ENCODE measurements at regions not wholly inside any gene's neighbourhood (a gene's known extent, or its start where the extent isn't known, plus 50 kb on each side); places are given as distances from the start of the nearest gene placed in this dataset.
A peak's percentile ranks its signal among the peaks of the same experiment; 100 is the strongest.

GRCh38 chr2:58574873-58575272 is 333.7 kb upstream of the FANCL start:
- no peaks in the 10 kb centered on the region for H3K36me3 Mint-ChIP-seq (ENCODE audit: low read depth)
- H3K9me3 Mint-ChIP-seq: no peaks in the 10 kb centered on the region; the same call in 1 of the 2 replicates
- no peak for DNase-seq

DNA sequence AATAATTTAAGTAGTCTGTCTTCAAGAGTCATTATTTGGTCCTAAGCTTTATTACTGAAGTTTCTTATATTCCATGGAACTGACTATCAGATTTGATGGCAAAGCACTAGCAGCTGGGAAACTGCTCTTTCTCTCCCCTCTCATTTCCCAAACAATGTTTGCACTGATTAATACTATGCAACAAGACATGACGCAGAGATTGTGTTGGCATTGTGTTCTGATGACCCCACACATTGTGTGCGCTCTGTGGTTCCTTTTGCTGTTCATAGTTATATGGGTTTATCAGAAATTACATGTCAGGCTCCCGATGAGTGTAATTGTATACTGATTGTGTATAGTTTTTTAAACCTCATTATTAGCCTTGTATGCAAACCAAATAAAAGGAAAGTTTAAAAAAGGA is 331.6 kb upstream of the FANCL start:
- H3K27me3 Mint-ChIP-seq (ENCODE audit: insufficient read depth): peaks cover 3% of the 10 kb centered on the region; the same call in 1 of the 2 replicates
- no peaks in the 10 kb centered on the region; the same call in 1 of the 2 replicates for H3K4me1 Mint-ChIP-seq (ENCODE audit: low read depth)
- no peak for TF ChIP-seq CTCF (IDR thresholded peaks at IDR 0.05)
- no peaks in the 10 kb centered on the region; the same call in 1 of the 2 replicates for H3K9me3 Mint-ChIP-seq
- no peak overlapping the region for H3K27ac Mint-ChIP-seq
- no peak for DNase-seq
- no peak overlapping the region for H3K4me3 Mint-ChIP-seq
- no peaks in the 10 kb centered on the region for H3K36me3 Mint-ChIP-seq (ENCODE audit: low read depth)

More at GRCh38 chr2:58574873-58575272, 333.7 kb upstream of the FANCL start:
- Mint-ChIP-seq H3K4me1 (ENCODE audit: low read depth) (no peaks in the 10 kb centered on the region; the same call in 1 of the 2 replicates), H3K27me3 (ENCODE audit: insufficient read depth) (peaks cover 3% of the 10 kb centered on the region; the same call in 1 of the 2 replicates), H3K4me3 (no peak overlapping the region), H3K27ac (no peak overlapping the region)
- no peak for TF ChIP-seq CTCF (IDR thresholded peaks at IDR 0.05)

- no peaks in the 10 kb centered on the region for H3K9me3 Mint-ChIP-seq
Measured at GRCh38 chr2:58571181-58571852, 330.2 kb upstream of the FANCL start.

GRCh38 chr2:58569475-58570185 is 328.5 kb upstream of the FANCL start:
- no peak for TF ChIP-seq CTCF (IDR thresholded peaks at IDR 0.05)
- no peak overlapping the region for H3K27ac Mint-ChIP-seq
- no peak for DNase-seq
- H3K4me3 Mint-ChIP-seq: no peak overlapping the region
- H3K36me3 Mint-ChIP-seq (ENCODE audit: low read depth): no peaks in the 10 kb centered on the region
- H3K9me3 Mint-ChIP-seq: no peaks in the 10 kb centered on the region
- no peaks in the 10 kb centered on the region; the same call in 1 of the 2 replicates for H3K4me1 Mint-ChIP-seq (ENCODE audit: low read depth)
- H3K27me3 Mint-ChIP-seq (ENCODE audit: insufficient read depth): peaks cover 2% of the 10 kb centered on the region; the same call in 1 of the 2 replicates

More at GRCh38 chr2:58571181-58571852, 330.2 kb upstream of the FANCL start:
- Mint-ChIP-seq H3K4me3 (no peak overlapping the region), H3K36me3 (ENCODE audit: low read depth) (no peaks in the 10 kb centered on the region), H3K27ac (no peak overlapping the region), H3K27me3 (ENCODE audit: insufficient read depth) (peaks cover 3% of the 10 kb centered on the region; the same call in 1 of the 2 replicates), H3K4me1 (ENCODE audit: low read depth) (no peaks in the 10 kb centered on the region; the same call in 1 of the 2 replicates)
- peak; percentile 77 for TF ChIP-seq CTCF (IDR thresholded peaks at IDR 0.05)
- DNase-seq: peak; percentile 47

GRCh38 chr2:58568901-58569300 is 327.8 kb upstream of the FANCL start:
- no peak overlapping the region for H3K27ac Mint-ChIP-seq
- H3K9me3 Mint-ChIP-seq: no peaks in the 10 kb centered on the region
- no peak for DNase-seq
- H3K27me3 Mint-ChIP-seq (ENCODE audit: insufficient read depth): peaks cover 2% of the 10 kb centered on the region; the same call in 1 of the 2 replicates
- H3K4me1 Mint-ChIP-seq (ENCODE audit: low read depth): no peaks in the 10 kb centered on the region; the same call in 1 of the 2 replicates
- no peaks in the 10 kb centered on the region for H3K36me3 Mint-ChIP-seq (ENCODE audit: low read depth)
- H3K4me3 Mint-ChIP-seq: no peak overlapping the region
- TF ChIP-seq CTCF (IDR thresholded peaks at IDR 0.05): no peak

All from HFFc6 (cell line).